Glomerular endothelial cell (primary cell): ENCODE measurements at regions not wholly inside any gene's neighbourhood (a gene's known extent, or its start where the extent isn't known, plus 50 kb on each side); places are given as distances from the start of the nearest gene placed in this dataset.

Experiments used
- DNase-seq: peaks from one replicate; pipeline ENCODE4 v3.0.0-alpha.2; 2011; ENCODE audit warnings: low read depth, low spot score; ENCODE audit errors: extremely low read depth

GRCh38 chr3:71868876-71869275 lies 83.9 kb upstream of the PROK2 start:
- DNase-seq, result no peak

GRCh38 chr3:71865727-71866126 lies 80.8 kb upstream of the PROK2 start:
- no peak for DNase-seq

DNA sequence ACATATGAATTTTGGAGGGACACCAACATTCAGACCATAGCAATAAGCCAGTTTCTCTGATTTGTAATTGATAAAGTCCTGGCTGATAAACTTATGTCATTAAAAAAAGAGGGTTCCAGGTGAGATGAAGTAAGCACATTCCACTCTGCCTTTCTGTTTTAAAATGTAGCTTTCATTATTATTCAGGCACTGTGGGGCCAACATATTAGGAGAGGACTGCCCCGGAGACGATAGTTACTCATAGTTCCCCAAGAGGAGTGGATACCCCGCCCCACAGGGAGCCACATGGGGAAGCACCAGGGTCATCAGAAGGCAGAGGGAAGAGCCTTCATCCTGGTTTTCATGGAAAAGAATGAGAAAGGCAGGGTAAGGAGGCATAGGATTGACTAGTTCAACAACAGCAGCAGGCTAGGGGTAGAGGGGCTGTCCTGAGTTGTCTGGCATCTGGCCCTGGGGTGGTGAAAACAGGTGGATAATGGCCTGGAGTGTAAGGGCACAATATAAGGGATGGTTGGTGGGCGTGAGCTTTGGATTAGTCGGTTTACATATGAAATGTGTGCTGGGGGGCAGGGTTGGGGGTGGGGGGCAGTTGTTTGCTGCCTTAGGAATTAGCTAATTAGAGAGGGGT lies 78.7 kb upstream of the PROK2 start:
- DNase-seq, result no peak

DNA sequence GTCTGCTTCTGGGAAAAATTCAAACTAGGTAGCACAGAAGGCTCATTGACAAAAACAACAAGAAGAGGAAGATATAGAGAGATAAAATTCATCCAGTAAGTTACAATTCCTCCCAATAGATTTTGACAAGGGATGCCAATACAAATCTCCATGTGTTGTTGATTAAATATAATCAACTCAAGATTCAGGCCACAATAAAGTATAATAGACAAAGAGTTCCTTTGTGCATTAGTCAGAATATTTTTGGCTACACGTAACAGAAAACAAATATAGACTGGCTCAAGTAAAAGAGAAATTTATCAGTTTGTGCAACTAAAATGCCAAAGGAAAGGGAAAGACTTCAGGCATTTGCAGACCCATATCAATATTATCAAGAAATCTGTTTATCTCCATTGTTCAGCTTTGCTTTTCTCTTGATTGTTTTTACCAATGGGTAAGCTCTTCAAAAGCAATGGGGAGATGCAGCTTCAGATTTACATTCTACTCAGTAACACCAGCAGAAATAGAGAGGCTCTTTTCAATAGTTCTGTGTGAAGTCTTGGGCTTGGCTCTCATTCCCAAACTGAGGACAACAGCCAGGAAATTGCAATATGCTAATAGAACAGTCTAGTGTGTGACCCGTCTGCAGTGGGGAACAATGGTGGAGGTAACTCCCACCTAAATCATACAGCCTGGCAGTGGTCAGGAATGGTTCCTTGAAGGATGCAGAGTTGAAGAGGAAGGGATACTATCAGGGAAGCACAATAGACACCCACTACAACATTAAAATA lies 77.6 kb upstream of the PROK2 start:
- DNase-seq, result no peak

- no peak for DNase-seq
These were observed 74.2 kb upstream of the PROK2 start for GRCh38 chr3:71859123-71859519.

DNA sequence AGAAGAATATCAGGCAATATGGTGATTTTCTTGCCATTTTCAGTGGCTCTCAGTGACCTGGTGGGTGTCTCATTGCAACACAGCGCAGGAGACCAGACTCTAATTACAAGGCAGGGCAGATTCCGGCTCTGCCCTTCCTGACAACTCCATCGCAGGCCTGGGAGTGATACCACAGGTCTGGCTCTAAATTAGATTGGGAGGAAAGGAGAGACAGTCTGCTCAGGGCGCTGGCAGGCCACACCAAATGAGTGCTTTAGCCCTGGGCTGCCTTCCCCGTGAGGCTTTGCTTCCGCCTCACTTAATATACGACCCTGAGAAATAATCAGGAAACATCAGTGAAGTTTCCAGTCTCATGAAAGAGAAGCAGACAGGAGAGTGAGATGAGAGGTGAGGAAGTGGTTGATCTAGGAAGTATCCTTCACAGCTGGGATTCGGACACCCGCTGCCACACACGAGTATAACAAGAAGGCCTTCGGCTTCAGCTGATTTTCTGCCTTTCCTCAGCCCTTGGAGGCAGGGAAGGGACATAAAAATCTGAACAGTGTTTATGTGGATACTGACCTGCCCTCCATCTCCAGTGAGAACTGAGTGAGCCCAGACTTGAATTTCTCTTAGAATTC lies 73.7 kb upstream of the PROK2 start:
- no peak for DNase-seq

DNA sequence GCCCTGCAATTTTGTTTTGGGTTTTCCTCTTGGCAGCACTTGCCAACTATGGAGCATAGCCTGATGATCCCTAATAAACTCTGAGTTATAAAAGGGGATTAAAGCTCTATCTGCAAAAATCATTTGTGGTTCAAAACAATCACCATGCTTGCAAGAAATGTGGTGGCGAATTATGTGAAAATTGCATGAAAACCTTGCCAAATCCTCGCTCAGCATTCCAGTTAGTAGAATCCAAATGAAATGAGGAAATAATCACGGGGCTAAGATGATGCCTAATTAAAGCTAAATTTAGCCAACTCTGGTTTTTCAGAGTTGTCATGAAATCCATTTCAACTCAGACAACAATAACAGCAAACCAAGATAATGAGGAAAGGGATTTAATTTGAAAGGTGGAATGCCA lies 73.0 kb upstream of the PROK2 start:
- no peak for DNase-seq

DNA sequence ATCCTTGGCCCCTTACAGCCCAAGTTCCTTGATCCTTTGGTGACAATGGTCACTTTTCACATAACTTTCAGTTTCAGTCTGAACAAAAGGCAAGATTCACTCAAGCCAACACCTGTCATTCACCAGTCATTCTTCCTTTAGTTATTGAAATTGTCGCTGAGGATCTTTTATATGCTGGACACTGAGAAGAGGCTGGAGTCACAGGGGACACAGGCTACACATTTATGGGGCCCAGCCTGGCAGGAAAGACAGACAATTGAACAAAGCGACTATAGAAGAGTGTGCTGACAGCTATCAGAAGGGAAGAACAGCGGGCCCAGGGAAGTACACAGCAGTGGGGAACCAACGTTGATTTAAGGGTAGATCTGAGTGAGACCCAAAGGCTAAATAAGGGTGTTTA lies 69.8 kb upstream of the PROK2 start:
- no peak for DNase-seq

GRCh38 chr3:71854096-71854495 lies 69.1 kb upstream of the PROK2 start:
- DNase-seq, result no peak

DNA sequence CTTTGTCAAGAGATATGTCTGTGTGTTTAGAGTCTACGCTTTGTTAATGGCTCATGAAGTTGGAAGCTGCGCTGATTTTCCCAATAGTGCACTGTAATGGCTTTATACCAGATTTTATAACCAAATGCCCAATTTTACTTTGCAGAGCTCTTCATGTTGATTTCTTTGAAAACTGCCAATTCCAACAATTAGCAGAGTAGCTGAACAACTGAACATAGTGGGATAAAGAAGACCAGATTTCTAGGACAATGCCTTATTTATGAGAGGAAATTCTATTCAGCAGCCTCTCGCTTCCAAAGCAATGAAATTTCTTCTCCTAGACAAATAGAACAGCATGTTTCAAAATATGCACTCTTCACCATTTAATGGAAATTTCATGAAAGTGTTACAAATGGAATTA lies 66.9 kb upstream of the PROK2 start:
- DNase-seq, result no peak

DNA sequence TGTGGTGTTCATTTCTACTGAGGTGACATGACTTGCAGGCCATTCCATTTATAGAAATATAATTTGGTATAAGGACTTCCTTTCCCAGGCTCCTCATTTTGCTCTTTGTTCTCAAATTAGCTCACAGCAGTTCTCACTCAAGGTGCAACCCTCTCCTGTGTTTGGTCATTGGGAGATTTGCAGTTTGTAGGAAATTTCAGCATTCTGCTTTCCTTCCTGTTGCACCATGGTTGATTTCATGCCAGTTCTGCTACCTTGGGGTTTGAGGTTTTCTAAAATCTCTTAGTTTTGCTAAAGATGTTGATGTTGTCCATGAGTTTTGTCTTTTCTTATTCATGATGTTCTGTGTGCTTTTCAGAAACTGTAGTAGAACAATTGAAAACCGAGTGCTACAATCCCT lies 65.7 kb upstream of the PROK2 start:
- DNase-seq, result no peak

DNA sequence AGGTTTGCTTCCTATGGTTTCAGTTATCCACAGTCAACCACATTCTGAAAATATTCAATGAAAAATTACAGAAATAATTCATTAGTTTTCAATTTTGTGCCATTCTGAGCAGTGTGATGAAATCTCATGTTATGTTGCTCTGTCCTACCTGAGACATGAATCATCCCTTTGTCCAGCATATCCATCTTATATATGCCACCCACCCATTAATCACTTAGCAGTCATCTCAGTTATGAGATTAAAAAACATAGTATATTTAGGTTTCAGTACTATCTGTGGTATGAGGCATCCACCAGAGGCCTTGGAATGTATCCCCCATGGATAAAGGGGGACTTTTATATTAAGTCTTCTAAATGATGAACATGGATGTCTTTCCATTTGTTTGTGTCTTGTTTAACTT lies 64.7 kb upstream of the PROK2 start:
- no peak for DNase-seq

DNA sequence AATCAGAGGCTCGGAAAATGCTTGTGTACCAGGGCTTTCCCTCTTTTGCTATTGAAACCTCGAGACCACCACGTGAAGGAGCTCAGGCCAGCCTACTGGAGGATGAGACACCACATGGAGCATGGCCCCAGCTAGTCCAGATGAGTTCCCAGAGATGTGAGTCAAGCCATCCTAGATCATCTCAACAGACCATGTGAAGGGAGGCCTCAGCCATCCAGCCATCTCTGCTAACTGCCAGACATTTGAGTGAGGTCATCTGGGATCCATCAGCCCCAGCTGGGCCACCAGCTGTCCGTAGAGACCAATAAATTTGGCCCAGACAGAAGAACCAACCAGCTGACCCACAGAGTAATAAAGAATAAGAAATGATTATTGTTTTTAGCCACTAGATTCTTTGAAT lies 62.8 kb upstream of the PROK2 start:
- DNase-seq, result no peak

DNA sequence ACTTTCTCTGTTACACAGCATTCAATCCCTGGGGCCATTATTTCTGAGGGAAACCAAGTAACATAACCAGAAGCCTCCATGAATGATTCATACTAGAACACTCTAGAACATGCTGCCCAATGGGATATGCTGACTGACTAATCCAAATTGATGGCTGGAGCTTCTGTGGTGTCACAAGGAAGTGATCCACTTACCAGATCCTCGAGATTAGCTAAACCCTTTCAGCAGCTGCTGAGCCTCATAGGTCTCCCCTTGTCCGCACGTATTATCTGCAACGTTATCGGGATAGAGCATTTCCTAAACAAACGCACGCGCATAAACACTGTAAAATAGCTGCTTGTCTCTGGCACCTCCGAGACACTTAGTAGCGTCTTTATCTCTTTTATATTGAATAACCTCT lies 61.2 kb upstream of the PROK2 start:
- no peak for DNase-seq

GRCh38 chr3:71843071-71843470 lies 58.1 kb upstream of the PROK2 start:
- no peak for DNase-seq

DNA sequence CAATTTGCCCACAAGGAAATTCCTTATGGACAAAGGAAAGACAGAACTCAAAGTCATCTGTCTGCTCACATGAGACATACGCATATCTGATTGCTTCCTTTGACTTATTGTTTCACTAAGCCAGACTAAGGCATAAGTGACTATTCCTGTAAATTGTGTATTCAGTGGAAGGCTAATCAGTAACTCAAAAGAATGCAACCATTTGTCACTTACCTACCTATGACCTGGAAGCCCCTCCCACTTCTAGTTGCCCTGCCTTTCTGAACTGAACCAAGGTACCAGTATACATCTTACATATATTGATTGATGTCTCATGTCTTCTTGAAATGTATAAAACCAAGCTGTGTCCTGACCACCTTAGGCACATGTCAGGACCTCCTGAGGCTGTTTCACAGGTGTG lies 53.5 kb upstream of the PROK2 start:
- DNase-seq, result no peak
